GM08714 (cell line): ENCODE measurements at regions not wholly inside any gene's neighbourhood (a gene's known extent, or its start where the extent isn't known, plus 50 kb on each side); places are given as distances from the start of the nearest gene placed in this dataset.

Experiments
- H3K4me3 ChIP-seq: fragments of 200-500 bp; sonication (Bioruptor generic); 2 replicates; pipeline ENCODE4 v1.5.1; 2014; ENCODE audit warnings: mild to moderate bottlenecking, low read length, inconsistent platforms
- ZNF274 ChIP-seq: IDR thresholded peaks from 2 replicates; pipeline ENCODE4 v1.6.1; 2012; ENCODE audit warnings: mild to moderate bottlenecking, low read depth, low read length

- no peak overlapping the region for H3K4me3 ChIP-seq
- no peak for TF ChIP-seq ZNF274
Observed at GRCh38 chr6:74690365-74690764, 515.5 kb downstream of the COL12A1 start.

- no peak overlapping the region for H3K4me3 ChIP-seq
- no peak for TF ChIP-seq ZNF274
Observed at GRCh38 chr6:74689601-74690000, 516.3 kb downstream of the COL12A1 start.

- no peak overlapping the region for H3K4me3 ChIP-seq
- TF ChIP-seq ZNF274: no peak
Observed at GRCh38 chr6:74677463-74677862, 528.4 kb downstream of the COL12A1 start.

DNA sequence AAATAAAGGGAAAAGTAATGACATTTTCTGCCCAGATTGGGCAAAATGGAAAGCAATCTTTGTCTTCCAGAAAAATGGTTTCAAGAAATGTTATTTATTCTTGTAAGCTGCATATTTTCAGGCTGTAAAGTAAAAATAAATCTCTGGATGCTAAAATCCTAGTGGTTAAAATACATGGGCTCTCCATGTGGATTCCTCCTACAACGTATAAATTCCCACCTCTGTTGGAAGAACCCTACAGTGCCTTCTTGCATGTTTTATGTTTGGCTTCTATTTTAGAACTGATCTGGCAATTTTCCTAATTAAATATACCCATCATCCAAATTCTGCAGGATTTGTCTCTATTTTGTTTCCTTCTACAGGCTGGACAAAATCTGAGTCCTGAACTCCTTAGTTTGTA is 528.9 kb downstream of the COL12A1 start:
- H3K4me3 ChIP-seq: no peak overlapping the region
- TF ChIP-seq ZNF274: no peak

DNA sequence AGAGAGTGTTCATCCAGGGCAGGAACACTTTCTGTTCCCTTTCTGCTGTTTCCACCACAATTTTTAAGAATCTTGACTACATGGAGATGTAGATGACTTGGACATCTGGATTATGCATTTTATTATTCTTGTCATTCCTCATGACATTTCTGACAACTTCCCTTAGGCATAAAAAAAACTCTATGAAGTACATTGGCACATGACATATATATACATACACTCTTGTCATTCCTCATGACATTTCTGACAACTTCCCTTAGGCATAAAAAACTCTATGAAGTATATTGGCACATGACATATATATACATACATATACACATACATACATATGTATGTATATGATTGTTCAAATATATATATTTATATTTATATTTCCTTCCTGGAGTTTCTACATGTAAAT is 531.5 kb downstream of the COL12A1 start:
- TF ChIP-seq ZNF274: no peak
- H3K4me3 ChIP-seq: no peak overlapping the region

- H3K4me3 ChIP-seq: no peak overlapping the region
- TF ChIP-seq ZNF274: no peak
Observed at GRCh38 chr6:74671558-74672025, 534.3 kb downstream of the COL12A1 start.

DNA sequence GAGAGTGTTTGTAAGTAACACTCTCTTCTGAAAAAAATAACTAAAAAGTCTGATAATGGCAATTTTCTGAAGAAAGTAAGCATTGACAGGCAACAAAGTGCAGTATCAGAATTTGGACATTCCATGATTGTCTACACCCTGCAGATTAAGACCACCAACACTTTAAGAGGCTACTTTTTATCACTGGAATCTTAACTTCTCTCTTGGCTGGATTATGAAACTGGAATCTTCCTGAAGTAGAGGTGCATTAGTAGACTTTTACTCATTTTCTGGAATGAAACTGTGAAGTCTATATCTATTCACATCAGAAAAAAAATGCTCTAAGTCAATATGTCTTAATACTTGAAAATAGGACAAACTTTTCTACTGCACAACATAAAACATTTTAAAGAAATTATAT is 547.5 kb downstream of the COL12A1 start:
- no peak for TF ChIP-seq ZNF274
- no peak overlapping the region for H3K4me3 ChIP-seq

DNA sequence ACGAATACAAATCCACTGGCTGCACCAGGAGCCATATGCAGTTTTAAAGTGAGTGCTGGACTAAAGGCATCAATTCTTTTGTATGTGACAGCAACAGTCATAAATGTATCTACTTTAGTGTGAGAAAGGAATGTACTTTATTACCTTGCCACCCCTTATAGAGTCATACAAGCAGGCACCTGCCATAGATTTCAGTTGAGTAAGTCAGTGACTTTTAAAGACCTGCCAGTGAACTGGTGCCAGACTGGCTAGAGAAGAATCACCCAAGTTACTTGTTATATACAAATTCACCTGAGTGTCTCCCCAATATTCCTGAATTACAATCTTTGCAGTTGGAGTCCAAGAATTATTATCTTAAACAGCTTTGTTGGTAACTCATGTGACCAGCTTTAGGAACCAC is 547.9 kb downstream of the COL12A1 start:
- TF ChIP-seq ZNF274: no peak
- no peak overlapping the region for H3K4me3 ChIP-seq

DNA sequence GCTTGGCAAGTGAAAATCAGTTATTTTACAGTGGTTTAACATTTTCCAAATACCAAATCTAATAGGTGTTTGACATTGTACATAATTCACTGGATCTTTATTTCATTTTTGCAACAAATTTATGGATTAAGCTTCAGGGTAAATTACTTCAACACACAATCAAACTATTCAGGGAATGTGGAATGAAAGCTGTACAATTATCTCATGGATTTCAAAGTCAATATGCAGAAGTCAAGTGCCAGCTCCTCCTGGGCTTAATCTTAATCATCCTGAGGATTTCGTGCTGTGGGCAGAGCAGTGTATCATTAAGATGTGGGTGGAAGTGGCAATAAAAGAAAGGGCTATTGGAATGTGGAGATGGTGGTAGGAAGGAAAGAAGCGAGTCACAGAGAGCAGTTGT is 548.8 kb downstream of the COL12A1 start:
- no peak for TF ChIP-seq ZNF274
- no peak overlapping the region for H3K4me3 ChIP-seq

DNA sequence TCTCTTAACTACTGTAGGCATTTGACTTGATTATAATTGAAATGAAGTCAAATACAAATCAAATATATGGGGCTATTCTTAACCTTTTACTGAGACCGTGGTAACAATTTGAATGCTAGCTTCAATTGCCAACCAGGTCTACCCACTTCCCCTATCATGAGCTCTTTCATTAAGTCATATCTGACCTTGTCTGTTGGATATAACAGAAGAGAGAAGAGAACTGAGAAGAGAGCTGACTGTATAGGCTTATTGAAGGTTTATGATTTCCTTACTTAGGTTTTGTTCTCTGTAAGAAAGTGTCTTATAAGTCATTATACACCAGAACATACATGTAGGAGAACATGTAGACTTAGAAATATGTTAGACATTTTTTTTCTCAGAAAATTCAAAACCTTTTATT is 549.4 kb downstream of the COL12A1 start:
- no peak for TF ChIP-seq ZNF274

GRCh38 chr6:74654296-74654695 is 551.6 kb downstream of the COL12A1 start:
- no peak for TF ChIP-seq ZNF274
- no peak overlapping the region for H3K4me3 ChIP-seq

More for the DNA sequence above, 549.4 kb downstream of the COL12A1 start:
- H3K4me3 ChIP-seq: no peak overlapping the region

GRCh38 chr6:74651948-74652842 is 553.7 kb downstream of the COL12A1 start:
- no peak overlapping the region for H3K4me3 ChIP-seq
- no peak for TF ChIP-seq ZNF274

GRCh38 chr6:74650668-74651067 is 555.2 kb downstream of the COL12A1 start:
- no peak overlapping the region for H3K4me3 ChIP-seq
- no peak for TF ChIP-seq ZNF274

DNA sequence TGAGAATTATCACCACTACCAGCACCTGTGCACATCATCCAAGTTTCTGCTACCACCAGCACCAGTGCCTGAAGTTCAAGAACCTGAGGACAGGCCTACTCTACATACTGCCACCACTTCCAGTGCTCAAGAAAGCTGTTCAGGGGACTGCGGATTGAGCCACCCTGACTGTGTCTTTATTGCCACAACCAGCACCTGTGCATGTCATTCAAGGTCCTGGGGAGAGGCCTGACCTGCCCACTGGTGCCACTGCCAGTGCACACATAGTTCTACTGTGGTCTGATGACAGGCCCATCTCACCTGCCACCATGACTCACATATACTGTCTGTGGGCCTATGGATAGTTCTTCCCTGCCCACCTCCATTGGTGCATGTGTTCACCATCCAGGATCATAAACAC is 559.4 kb downstream of the COL12A1 start:
- H3K4me3 ChIP-seq: no peak overlapping the region
- TF ChIP-seq ZNF274: no peak

- no peak overlapping the region for H3K4me3 ChIP-seq
- TF ChIP-seq ZNF274: no peak
Observed at GRCh38 chr6:74645108-74645849, 560.6 kb downstream of the COL12A1 start.
